NCI-H1048 (cell line): ENCODE measurements at regions not wholly inside any gene's neighbourhood (a gene's known extent, or its start where the extent isn't known, plus 50 kb on each side); places are given as distances from the start of the nearest gene placed in this dataset.
"Not testable (repeated sequence)": the region's sequence is repeated elsewhere in the genome, so short reads cannot be mapped to it uniquely, and the experiment has no call there.

Source experiments
- DNase-seq: peaks from one replicate; lab custom pipeline; 2025; lab: John Stamatoyannopoulos, UW

DNA sequence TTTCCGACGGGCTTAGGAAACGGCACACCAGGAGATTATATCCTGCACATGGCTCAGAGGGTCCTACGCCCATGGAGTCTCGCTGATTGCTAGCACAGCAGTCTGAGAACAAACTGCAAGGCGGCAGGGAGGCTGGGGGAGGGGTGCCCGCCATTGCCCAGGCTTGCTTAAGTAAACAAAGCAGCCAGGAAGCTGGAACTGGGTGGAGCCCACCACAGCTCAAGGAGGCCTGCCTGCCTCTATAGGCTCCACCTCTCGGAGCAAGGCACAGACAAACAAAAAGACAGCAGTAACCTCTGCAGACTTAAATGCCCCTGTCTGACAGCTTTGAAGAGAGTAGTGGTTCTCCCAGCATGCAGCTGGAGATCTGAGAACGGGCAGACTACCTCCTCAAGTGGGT, 722.6 kb downstream of the BRINP3 start:
- DNase-seq = not testable (repeated sequence)

DNA sequence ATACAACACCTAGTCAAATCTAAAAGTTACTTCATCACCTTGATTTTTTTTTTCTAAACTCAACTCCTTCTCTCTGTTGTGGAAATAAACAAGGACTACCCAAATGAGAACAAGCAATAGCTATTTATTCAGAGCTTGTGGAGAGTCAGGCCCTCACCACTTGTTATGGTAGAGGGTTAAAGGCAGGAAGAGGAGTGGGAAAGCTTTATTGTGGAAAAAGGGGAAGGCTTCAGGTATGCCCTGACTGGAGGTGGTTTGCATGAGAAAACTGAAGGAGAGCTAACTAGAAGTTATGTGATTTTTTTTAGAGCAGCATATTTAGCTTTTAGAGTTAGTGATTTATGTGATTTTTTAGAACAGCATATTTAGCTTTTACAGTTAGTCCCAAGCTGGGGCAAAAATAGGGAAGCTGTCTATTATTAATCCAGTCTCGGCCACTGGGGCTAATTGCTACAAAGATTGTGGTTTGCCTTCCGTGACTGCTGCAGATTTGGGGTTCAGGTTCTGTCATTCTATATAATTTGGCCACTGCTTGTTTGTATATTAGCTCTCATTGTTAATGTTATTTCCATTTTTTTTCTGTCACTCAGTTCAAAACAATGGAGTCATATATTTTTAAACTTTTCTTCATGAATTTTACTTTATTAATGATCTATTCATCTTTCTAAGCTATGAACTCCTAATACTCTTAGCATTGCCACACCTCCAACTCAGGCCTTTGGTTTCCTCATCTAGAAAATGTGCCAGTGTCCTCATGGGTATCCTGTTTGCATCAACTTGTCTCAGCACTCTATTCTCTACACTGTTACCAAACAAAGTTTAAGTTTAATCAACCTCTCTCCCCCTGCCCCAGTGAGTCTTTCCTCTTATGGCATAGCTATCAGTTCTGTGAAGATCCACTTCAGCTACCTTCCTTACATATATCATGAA, 713.0 kb downstream of the BRINP3 start:
- no peak for DNase-seq

DNA sequence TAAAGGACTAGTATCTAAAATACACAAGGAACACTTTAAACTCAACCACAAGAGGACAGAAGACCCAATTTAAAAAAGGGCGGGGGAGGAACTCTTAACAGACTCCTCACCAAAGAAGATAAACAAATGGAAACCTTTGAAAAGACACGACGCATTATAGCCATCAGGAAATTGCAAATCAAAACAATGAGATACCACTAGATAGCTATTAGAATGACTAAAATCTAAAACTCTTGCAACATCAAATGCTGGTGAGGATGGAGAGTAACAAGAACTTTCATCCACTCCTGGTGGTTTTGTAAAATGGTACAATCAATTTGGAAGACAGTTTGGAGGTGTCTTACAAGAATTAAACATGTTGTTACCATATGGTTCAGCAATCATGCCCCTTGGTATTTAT, 708.2 kb downstream of the BRINP3 start:
- no peak for DNase-seq

DNA sequence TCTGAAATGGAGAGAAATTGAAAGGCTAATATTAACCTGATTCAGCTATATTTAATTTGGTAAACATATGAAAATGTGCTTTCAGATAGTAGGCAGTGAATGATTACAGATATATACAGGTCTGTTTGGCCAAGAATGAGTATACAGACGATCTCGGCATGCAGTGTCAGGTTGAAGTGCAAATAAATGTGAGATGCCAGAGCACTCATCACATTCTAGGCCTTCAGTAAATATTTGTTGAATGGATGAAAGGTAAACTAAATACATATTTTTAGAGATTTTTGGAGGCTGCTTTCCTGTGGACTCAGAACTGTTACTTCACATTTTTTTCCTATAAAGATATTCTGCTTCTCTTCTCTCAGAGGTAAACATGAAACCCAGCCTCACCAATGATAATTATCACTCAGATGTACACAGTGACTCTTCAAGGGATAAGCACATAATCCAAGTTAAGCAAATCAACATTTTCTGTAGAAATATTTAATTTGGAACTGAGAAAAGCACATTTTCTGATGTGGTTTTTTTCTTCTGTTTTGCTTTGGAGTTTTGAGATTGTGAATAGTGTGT, 702.9 kb downstream of the BRINP3 start:
- DNase-seq = no peak

DNA sequence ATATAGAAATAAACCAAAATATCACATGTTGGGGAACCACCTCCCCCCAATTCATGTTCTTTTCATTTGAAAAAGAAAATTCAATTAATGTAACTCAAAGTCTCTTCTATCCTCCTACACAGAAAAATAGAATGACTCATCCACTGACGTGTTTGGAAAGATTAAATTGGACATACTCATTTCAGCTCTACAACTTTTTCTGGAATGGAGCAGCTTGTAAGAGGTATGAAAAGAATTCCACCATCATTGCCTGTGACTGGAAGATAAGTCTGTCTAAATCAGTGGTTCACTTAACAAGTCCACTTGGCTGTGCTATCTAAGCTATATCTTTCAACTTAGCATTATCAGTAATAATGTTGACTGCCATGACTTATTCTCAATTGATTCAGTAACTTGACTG, 702.3 kb downstream of the BRINP3 start:
- no peak for DNase-seq

DNA sequence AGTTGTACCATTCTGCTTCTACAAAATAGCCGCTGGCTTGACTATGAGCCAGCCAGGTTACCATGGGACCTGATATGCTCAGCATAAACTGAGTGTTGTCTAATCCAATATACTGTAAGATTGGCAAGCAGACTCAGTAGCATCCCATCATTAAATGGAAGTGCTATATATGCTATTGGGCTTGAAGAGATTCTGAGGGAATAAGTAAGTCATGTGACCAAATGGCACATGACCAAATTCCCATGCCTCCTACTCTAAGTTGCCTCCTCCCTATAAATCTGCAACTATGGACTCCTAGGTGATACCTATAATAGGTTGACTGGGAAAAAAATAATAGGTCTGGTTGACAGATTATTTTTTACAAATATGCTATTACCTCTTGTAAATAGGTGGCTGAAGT, 698.6 kb downstream of the BRINP3 start:
- no peak for DNase-seq

DNA sequence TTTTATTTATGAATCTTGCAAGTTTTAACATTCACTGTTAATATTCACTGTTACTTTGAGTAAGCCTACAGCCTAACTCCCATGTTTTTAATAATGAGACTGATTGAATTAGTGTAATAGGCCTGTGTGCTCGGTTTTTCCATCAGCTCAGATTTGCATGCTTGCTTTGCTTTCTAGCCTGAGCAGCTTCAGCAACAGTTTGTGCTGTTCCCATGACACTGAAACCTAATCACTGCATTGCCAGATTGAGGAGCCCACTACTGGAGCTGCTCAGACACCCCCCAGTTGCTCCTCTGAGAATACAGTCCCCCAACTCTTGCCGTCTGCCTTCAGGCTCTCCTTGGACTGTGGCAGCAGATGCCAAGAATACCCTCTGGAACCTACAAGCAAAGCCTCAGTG, 695.4 kb downstream of the BRINP3 start:
- DNase-seq = no peak

DNA sequence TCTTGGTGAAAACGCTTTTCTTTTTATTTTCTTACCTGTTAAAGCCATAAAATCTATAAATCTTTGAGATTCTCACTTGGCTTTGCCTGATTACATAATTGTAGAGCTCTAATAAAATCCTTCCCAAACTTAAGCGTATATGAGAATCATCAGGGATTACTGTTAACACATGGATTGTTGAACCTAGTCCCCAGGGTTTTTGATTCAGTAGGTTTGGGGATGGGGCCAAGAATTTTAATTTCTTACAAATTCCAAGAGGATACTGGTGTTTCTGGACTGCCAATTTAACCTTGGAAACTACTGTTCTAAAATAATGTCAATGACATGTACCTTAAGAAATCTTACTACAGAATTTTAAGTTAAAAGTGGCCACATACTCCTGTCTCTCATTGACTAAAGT, 694.2 kb downstream of the BRINP3 start:
- DNase-seq = no peak

DNA sequence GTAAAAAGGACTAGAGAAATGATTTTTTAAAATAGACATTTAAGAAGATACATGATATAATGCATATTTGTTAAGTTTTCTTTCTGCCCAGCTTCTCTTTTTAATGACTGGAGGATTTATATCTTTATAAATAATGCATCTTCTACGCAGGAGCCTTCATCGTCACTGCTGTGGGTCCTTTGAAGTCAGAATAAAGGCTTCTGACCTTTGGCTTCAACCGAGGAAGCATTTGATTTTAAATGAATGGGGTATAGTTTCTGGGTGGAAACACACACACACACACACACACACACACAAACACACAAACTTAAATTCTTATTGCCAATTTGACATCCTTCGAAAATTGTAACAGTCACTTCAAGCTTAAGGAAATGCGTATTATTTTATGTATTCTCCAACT, 690.9 kb downstream of the BRINP3 start:
- DNase-seq = no peak

DNA sequence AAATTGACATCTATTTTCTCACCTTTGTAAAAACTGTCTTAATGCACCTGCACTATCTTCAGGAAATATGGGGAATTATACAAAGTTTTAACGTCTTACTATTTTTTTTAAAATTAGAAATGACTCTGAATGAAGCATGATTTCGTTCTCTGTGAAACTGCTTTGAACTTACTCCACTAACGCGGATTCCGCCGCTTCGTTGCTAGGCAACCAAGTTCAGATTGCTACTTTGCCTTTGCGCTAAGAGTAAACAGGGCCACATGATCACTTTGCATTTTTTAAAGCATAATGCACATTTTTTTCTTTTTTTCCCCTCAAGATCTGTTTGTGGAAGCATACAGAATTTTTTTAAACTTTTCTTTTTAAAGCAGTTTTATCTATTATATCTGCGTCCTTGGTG, 690.5 kb downstream of the BRINP3 start:
- peak; percentile 61 for DNase-seq

DNA sequence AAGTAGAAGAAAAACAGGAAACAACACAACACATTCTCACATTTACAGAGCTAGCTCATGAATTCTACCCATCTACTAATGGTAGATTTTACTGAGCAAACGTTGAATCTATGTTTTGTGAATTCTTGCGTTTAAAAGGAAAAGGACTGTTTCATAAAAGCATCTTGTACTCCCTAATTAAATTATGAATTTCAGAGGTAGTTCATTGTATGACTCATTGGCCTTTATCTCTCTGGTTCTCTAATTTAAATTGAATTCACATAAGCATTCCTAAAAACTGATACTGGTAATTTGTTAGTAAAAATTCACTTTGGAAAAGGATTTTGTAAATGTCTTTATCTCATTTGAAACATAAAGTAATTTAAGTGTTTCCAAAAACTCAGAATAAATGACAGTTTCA, 687.3 kb downstream of the BRINP3 start:
- no peak for DNase-seq

DNA sequence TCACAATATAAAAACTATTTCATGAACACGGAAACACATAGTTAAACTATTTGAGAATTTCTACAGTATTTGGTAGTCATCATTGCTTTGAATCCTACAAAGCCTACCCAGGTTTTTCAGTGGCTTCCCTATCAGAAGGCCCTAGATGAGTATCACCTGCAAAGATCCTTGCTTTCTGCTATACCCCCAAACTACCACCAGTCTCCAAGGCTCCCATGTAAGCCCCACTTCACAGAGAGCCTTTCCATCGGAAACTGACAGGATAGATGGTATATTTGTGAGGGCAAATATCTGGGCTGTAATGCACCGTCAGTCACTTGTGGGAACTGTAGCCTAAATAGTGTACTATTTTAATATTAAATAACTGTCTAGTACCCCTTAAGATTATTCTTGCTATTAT, 674.3 kb downstream of the BRINP3 start:
- DNase-seq = no peak

DNA sequence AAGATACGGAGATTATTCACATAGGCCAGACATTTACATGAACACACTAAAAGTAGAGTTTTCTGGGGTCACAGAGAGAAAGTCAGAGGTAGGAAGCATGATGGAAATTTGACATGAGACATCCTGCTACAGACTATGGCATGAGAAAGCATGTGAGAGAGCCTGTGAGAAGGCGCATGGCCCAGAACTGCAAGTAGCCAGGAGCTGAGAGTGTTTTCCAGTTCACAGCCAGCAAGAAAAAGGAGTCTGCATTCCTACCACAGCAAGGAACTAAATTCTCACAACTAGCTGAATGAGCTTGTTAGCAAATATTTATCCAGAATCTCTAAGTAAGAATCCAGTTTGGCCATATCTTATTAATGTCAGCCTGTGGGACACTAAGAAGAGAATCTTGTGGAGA, 673.3 kb downstream of the BRINP3 start:
- no peak for DNase-seq

DNA sequence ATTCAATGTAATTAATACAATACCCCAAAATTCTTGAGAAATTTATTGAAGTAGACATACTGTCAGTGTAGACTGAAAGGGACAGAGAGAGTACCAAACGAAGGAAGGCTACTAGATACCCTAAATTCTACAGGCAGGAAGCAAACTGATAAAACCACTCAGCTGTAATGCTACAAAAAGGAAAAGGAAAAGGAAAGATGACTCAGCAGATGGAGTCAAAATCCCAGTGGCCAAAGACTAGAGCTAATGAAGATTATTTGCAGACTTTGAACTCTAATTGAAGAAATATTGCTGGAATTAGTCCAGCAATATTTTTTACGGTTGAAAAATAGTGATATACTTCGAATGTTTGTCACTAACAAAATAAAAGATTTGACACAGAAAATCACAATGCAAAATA, 671.9 kb downstream of the BRINP3 start:
- DNase-seq = no peak

DNA sequence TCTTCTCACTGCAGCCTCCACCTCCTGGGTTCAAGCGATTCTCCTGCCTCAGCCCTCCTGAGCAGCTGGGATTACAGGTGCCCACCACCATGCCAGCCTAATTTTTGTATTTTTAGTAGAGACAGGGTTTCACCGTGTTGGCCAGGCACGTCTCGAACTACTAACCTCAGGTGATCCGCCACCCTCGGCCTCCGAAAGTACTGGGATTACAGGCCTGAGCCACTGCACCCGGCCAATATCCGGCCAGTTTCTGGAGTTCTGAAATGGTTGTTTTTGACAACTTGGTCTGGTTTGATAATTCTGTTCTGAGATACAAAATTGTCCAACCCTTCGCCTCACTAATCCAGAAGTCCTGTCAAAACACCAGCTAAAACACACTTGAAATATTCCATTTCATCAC, 667.0 kb downstream of the BRINP3 start:
- not testable (repeated sequence) for DNase-seq

DNA sequence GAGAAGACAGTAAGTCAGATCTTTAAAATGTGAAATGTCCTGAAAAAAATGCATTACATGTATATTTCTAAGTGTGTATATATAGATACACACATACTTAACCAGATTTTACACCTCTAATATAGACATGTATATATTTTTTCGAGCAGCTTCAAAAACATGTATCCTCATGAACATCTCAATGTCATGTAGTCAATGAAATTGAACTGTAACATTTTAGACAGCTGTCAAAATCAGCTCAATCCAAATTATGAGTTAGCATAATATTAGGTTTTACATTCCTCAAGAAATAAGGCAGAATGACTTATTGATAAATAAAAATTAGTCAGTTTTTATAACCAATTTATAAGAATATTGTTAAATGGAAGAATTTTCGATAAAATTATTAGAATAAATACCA, 665.7 kb downstream of the BRINP3 start:
- DNase-seq = no peak

DNA sequence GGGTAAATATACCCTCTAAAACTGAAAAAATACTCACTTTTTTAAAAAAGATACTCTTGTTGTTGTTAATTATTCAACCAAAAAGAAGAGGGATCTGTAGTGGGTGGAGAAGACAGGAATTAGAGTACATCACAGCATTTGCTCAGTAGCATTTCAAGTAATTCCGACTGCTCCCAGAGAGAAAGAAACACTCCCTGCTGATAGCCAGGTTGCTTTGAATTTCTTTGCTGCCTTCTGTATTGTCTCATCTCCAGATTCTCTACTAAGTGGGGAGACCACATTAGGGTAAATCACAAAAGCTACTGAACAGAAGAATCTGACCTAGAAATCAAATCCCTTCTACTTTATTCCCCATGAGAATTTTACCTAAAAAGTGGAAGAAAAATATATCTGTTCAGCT, 661.1 kb downstream of the BRINP3 start:
- no peak for DNase-seq

DNA sequence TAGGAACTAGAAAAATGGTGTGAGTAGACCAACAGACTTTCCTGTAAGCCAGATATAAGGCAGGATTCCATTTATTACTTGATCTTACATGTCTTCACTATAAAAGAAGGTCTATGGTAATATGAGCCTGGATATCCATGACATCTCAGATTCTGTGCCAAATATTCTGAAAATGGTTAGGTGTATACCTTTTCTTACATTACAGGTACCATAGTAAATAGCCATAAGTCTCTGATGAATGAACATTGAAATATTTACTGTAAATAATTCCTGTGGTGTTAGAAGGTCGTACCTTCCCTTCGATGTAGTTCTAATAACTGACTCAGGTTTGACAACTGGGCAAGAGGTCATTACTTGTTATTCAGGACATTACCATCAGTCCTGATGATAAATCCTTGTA, 657.9 kb downstream of the BRINP3 start:
- no peak for DNase-seq

DNA sequence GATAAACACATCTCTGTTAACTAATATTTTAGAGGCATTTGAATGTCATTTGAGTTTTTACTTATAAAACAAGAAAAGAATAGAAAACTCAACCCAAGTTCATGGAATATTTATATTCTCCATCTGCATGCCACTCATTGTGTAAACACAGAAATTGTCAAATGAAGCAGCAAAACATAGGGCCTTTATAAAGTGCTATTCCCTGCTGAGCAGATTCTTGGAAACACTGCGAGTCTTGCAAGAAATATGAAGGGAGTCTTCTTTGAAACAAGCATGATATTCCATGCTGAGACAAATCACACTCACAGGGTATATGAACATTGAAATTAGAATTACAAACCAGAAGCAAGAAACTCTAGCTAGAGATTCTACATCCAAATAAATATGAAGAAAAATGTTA, 655.8 kb downstream of the BRINP3 start:
- no peak for DNase-seq

DNA sequence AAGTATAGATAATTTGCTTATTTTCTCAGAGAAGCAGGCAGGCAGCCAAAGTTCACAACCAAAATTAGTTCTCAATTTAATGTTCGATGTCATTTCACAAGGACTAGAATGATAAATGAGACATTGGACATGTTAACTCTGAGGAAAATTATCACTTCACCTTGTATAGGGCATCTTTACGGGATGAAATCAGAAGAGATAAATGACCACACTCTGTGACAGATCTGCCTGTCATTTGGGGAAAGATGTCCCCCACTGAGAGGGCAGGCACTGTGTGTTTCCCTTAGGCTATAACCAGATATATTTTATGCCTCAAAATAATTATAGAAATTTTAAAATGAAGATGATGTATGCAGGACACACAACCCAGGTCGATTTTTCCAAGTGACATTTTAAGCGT, 642.9 kb downstream of the BRINP3 start:
- no peak for DNase-seq

DNA sequence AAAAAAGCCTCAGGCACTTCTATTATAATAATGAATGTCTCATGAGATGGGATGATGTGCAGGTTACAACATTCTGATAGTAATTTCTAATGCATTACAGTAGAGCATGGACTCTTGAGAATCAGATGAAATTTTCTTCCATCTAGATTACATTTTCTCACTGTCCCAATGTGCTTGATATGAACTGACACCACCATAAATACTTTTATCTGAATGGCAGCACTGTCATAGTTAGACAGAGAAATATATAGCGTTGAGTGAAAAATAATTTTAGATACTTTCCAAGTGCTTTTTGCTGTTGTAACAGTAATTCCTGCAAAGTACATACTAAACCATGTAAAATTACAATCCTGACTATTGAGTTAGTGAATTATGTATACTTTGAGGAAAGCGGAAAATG, 630.1 kb downstream of the BRINP3 start:
- DNase-seq = no peak

DNA sequence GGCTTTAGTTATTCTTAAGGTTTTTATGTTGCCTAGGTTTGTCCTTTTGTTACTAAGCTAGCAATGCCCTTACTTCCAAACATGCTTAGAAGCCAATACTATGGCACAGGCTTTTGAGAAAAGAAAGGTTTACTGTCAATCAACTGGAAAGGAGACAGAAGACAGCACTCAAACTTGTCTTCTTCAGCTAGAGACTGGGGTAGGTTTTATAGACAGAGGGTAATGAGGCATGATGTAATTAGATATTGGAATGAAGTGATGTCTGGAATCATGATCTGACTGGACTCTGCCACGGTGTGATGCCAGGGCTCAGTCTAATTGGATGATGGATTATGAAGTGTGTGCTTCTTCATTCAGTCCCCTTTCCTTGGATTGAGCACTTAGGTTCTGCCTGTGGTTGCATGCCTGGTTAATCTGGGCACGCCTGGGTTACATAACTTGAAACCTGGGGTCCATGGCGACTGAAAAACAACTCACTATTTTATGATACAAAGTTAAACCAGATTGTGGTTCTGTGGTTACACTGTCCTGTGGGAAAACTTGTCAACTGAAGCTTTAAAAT, 625.8 kb downstream of the BRINP3 start:
- no peak for DNase-seq

DNA sequence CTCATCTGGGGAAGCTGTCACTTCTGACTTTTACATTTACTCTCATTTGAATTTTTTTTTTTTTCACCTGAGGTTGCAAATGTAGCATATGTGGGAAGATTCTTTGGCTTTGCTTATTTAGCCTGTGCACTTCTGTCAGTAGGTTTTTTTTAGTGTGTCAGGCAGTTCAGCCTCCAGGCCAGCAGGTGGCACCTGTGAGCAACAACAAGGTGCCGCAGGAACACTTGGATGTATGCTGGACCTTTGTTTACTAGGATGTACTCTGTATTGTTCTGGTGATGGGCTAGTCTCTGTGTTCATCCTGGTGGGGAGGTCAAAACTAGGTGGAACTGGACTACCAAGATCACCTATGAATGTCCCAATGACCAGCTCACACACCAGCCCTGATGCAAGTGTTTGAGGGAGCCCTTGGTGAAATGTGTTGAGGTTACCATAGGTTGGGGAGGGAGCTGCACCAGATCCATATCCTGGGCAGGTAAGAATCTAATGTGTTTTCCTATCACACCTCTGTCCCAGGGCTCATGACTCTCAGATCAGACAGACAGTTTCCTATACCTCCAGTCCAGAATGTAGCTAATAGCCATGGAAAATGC, 618.2 kb downstream of the BRINP3 start:
- DNase-seq = no peak
